SK-N-SH treated with all-trans-retinoic acid at 6 μM for 48 hours (cell line): ENCODE measurements at regions not wholly inside any gene's neighbourhood (a gene's known extent, or its start where the extent isn't known, plus 50 kb on each side); places are given as distances from the start of the nearest gene placed in this dataset.

ENCODE experiments used
- ATAC-seq: fragments of 200-7000 bp; cut with Tn5 transposase; 3 replicates; pipeline ENCODE4 v1.9.1; 2020; ENCODE audit warnings: mild to moderate bottlenecking, moderate library complexity
- ARNTL ChIP-seq: fragments of 450-650 bp; formaldehyde crosslinking; IDR thresholded peaks from 2 replicates; pipeline ENCODE4 v1.5.0; 2020; ENCODE audit warnings: low read depth, mild to moderate bottlenecking, moderate library complexity, borderline replicate concordance
- BACH2 ChIP-seq: fragments of 250-450 bp; sonication (Bioruptor Pico); IDR thresholded peaks from 2 replicates; pipeline ENCODE4 v1.9.0; 2021; ENCODE audit warnings: mild to moderate bottlenecking, borderline replicate concordance
- ESRRG ChIP-seq: fragments of 250-450 bp; sonication (Bioruptor Pico); IDR thresholded peaks from 2 replicates; pipeline ENCODE4 v1.6.1; 2021; ENCODE audit warnings: mild to moderate bottlenecking
- ISL1 ChIP-seq: fragments of 250-450 bp; sonication (Bioruptor Pico); IDR thresholded peaks from 2 replicates; pipeline ENCODE4 v2.1.2; 2022; ENCODE audit warnings: mild to moderate bottlenecking, moderate library complexity
- OSR1 ChIP-seq: fragments of 250-450 bp; sonication (Bioruptor Pico); IDR thresholded peaks from 2 replicates; pipeline ENCODE4 v1.8.0; 2022; ENCODE audit warnings: moderate library complexity, mild to moderate bottlenecking, inconsistent platforms
- PATZ1 ChIP-seq: fragments of 250-450 bp; sonication (Bioruptor Pico); IDR thresholded peaks from 2 replicates; pipeline ENCODE4 v1.8.0; 2020; ENCODE audit warnings: mild to moderate bottlenecking, moderate library complexity, borderline replicate concordance
- PPARA ChIP-seq: fragments of 250-450 bp; sonication (Bioruptor Pico); IDR thresholded peaks from 2 replicates; pipeline ENCODE4 v1.5.0; 2020; ENCODE audit warnings: mild to moderate bottlenecking, borderline replicate concordance
- RARB ChIP-seq: fragments of 250-450 bp; sonication (Bioruptor Pico); IDR thresholded peaks from 2 replicates; pipeline ENCODE4 v1.8.0; 2021; ENCODE audit warnings: mild to moderate bottlenecking, moderate library complexity
- TOX ChIP-seq: fragments of 250-450 bp; sonication (Bioruptor Pico); IDR thresholded peaks from 2 replicates; pipeline ENCODE4 v1.8.0; 2021; ENCODE audit warnings: mild to moderate bottlenecking, moderate library complexity, borderline replicate concordance
- TSHZ2 ChIP-seq: fragments of 250-450 bp; sonication (Bioruptor Pico); IDR thresholded peaks from 2 replicates; pipeline ENCODE4 v1.5.0; 2020; ENCODE audit warnings: mild to moderate bottlenecking, moderate library complexity
- ZC3H10 ChIP-seq: fragments of 250-450 bp; sonication (Bioruptor Pico); IDR thresholded peaks from 2 replicates; pipeline ENCODE4 v1.5.1; 2021; ENCODE audit warnings: mild to moderate bottlenecking, moderate library complexity
- ZFP3 ChIP-seq: fragments of 250-450 bp; sonication (Bioruptor Pico); IDR thresholded peaks from 2 replicates; pipeline ENCODE4 v1.5.0; 2020; ENCODE audit warnings: mild to moderate bottlenecking, moderate library complexity
- ZFP30 ChIP-seq: fragments of 450-650 bp; formaldehyde crosslinking; IDR thresholded peaks from 2 replicates; pipeline ENCODE4 v1.5.0; 2022; ENCODE audit warnings: mild to moderate bottlenecking, moderate library complexity
- ZNF565 ChIP-seq: fragments of 450-650 bp; formaldehyde crosslinking; conservative IDR thresholded peaks from 2 replicates; pipeline ENCODE4 v1.5.0; 2020; ENCODE audit warnings: low read depth, mild to moderate bottlenecking, moderate library complexity
- ZNF70 ChIP-seq: fragments of 450-650 bp; formaldehyde crosslinking; IDR thresholded peaks from 2 replicates; pipeline ENCODE4 v1.5.0; 2020; ENCODE audit warnings: mild to moderate bottlenecking, moderate library complexity
- TF ChIP-seq, protein P1 (sequence below): fragments of 250-450 bp; sonication (Bioruptor Pico); IDR thresholded peaks from 2 replicates; pipeline ENCODE4 v1.5.1; 2020; ENCODE audit warnings: low read depth, mild to moderate bottlenecking, moderate library complexity

- TF ChIP-seq ZNF565 (CRISPR knock-in tag) (no peak), ZC3H10 (CRISPR knock-in tag) (no peak), TSHZ2 (no peak), RARB (CRISPR knock-in tag) (no peak), ZFP3 (CRISPR knock-in tag) (no peak), ARNTL (CRISPR knock-in tag) (no peak), ZNF70 (CRISPR knock-in tag) (no peak)
- no peak for ATAC-seq
Measured at GRCh38 chr13:80718970-80719369, 378.0 kb upstream of the SPRY2 start.

DNA sequence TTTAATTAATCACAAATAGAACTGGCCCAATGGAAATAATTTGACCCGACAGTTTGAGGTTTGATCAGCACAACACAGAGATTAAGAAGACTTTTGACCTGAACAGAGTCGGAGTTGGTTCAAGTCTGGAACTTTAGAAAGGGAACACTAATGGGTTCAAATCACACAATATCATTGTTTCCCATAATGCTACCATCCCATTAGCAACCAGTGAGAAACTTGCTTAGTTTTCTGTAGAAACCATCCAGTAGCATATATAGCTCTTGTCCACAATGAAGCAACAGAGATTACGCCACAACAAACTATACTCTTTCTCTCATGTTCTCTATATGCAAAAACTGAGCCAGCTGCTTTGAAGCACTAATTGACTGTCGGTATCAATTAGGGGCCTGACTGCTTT is 376.9 kb upstream of the SPRY2 start:
- TF ChIP-seq BACH2 (CRISPR knock-in tag) (no peak), ISL1 (CRISPR knock-in tag) (no peak), TOX (CRISPR knock-in tag) (no peak), ZFP30 (CRISPR knock-in tag) (no peak), ZFP3 (CRISPR knock-in tag) (no peak), OSR1 (no peak), TSHZ2 (no peak), ARNTL (CRISPR knock-in tag) (no peak)
- TF ChIP-seq, protein P1, sequence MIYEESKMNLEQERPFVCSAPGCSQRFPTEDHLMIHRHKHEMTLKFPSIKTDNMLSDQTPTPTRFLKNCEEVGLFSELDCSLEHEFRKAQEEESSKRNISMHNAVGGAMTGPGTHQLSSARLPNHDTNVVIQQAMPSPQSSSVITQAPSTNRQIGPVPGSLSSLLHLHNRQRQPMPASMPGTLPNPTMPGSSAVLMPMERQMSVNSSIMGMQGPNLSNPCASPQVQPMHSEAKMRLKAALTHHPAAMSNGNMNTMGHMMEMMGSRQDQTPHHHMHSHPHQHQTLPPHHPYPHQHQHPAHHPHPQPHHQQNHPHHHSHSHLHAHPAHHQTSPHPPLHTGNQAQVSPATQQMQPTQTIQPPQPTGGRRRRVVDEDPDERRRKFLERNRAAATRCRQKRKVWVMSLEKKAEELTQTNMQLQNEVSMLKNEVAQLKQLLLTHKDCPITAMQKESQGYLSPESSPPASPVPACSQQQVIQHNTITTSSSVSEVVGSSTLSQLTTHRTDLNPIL (CRISPR knock-in tag): no peak
- no peak for ATAC-seq

GRCh38 chr13:80716610-80717081 is 375.7 kb upstream of the SPRY2 start:
- no peak for ATAC-seq
- TF ChIP-seq ESRRG (CRISPR knock-in tag): no peak
- TF ChIP-seq ARNTL (CRISPR knock-in tag): no peak
- no peak for TF ChIP-seq ZFP3 (CRISPR knock-in tag)
- no peak for TF ChIP-seq PATZ1 (CRISPR knock-in tag)
- no peak for TF ChIP-seq TSHZ2
- TF ChIP-seq ZFP30 (CRISPR knock-in tag): no peak
- TF ChIP-seq ZNF565 (CRISPR knock-in tag): no peak

- TF ChIP-seq PPARA (CRISPR knock-in tag): no peak
- TF ChIP-seq, all 23 proteins: peak for 0
- no peak for ATAC-seq
Measured at GRCh38 chr13:80712026-80712425, 371.1 kb upstream of the SPRY2 start.
